GM18867 (cell line): ENCODE measurements at regions not wholly inside any gene's neighbourhood (a gene's known extent, or its start where the extent isn't known, plus 50 kb on each side); places are given as distances from the start of the nearest gene placed in this dataset.

ENCODE experiments used
- ATAC-seq: cut with Tn5 transposase; IDR thresholded peaks from one replicate; pipeline ENCODE4 v1.9.1; 2021; ENCODE audit warnings: mild to moderate bottlenecking, moderate library complexity; ENCODE audit not compliant: unreplicated experiment

- no peak for ATAC-seq
Measured at GRCh38 chr18:64668461-64668962, 519.6 kb upstream of the LINC00305 start.

DNA sequence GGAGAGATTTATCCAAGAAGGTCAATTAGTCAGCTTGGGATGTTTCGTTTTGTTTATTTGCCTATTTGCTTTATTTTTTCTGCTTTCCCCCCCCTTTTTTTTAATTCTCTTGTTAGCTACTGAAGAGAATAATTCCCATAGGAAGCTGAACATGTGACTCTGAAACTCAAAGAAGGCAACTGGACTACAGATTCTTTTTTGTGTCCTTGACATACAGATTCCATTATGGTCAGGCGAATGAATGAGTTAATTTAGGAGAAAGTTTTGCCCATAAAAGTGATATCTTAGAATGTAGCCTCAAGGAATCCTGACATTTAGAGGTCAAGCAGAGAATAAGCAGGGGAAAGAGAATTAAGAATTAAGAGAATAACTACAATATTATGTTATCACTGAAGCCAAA, 514.2 kb upstream of the LINC00305 start:
- no peak for ATAC-seq

- no peak for ATAC-seq
Measured at GRCh38 chr18:64659196-64659595, 510.3 kb upstream of the LINC00305 start.

- ATAC-seq = no peak
Measured at GRCh38 chr18:64653068-64653467, 504.2 kb upstream of the LINC00305 start.

- ATAC-seq = no peak
Measured at GRCh38 chr18:64650068-64650467, 501.2 kb upstream of the LINC00305 start.

- ATAC-seq = no peak
Measured at GRCh38 chr18:64645753-64646152, 496.9 kb upstream of the LINC00305 start.

GRCh38 chr18:64639536-64639935, 490.6 kb upstream of the LINC00305 start:
- no peak for ATAC-seq

- ATAC-seq = no peak
Measured at GRCh38 chr18:64620971-64621560, 472.2 kb upstream of the LINC00305 start.

DNA sequence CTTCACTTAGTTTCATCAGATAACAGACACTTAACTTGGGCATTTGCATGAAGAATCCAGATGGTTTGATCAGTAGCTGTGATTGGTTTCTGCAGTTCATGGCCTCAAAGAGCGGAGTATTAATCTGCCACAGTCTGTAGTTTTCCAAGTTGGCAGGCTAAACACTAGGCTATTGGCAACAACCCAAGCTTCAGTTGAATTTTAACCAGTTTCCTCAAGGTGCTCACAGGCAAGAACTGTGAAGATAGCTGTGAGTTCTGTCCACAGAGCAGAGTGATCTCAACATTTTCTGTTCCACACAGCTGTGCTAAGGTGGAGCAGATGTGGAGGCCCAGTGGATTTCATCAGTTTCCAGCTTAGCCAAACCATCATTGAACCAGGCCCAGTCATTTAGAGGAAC, 469.5 kb upstream of the LINC00305 start:
- ATAC-seq = no peak

DNA sequence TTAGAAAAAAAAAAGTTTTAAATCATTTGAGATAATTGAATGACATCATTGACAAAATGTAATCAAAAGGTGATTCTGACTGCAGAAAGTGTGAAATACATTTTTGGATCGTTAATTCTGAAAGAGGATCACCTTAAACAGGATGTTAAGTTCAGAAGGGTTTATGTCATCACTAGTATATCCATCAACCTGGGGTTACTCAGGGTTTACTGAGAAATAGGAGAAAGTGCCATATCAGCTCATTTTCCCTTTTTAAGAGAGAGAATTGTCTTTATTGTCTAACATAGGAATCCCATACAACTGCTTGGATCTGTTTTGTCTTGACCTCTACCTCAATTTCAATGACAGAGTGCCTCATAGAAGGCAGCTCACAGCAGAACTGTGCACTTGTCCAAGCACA, 466.1 kb upstream of the LINC00305 start:
- no peak for ATAC-seq

GRCh38 chr18:64614446-64614845, 465.6 kb upstream of the LINC00305 start:
- no peak for ATAC-seq

GRCh38 chr18:64592246-64592645, 443.4 kb upstream of the LINC00305 start:
- no peak for ATAC-seq

DNA sequence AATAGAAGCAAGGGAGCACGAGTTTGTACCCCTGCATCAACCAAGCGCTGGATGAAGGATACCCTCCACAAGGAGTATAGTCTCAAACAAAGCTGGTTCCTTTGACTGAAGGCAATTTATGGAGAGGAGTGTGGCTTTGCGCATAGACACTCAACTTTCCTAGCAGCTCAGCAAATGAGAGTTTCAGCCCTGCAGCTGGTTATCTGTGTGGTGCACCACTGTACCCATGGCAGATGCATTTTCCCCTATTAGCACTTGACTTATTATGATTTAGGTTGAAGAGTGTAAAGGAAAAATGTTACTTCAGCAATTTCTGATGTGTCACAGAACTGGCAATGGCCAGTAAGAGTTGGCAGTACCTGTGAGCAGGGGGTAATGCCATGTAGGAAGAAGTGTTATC, 440.1 kb upstream of the LINC00305 start:
- ATAC-seq = no peak

DNA sequence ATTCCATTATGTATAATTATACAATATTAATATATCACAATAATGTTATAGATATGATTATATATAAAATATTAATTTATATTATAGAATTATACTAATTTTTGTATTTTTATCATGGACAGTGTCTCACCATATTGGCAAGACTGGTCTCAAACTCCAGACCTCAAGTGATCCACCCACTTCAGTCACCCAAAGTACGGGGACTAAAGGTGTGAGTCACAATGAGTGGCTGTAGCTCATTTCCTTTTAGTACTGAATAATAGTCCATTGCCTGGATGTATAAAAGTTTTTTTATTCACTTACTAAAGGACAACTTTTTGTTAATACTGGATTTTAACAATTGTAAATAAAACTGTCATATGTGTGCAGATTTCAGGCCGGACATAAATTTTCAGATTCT, 417.6 kb upstream of the LINC00305 start:
- no peak for ATAC-seq

DNA sequence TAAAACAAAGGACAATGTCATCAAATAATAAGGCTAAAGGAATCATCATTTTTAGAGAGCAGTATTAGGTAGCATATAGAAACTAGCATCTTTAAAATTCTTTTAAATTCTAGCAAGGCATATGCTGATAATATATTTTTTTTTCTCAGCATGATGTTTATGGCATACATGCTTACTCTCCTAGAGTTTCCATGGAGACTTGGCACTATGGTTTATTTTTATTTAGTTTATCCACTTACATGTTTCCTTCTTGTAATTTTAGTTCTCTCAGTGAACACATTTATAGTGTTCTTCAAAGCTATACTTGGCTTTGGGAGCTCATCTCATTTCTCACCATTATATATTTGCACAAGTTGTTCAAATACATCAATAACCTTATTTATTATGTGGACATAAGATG, 413.8 kb upstream of the LINC00305 start:
- ATAC-seq = no peak

GRCh38 chr18:64546451-64546850, 397.6 kb upstream of the LINC00305 start:
- no peak for ATAC-seq

DNA sequence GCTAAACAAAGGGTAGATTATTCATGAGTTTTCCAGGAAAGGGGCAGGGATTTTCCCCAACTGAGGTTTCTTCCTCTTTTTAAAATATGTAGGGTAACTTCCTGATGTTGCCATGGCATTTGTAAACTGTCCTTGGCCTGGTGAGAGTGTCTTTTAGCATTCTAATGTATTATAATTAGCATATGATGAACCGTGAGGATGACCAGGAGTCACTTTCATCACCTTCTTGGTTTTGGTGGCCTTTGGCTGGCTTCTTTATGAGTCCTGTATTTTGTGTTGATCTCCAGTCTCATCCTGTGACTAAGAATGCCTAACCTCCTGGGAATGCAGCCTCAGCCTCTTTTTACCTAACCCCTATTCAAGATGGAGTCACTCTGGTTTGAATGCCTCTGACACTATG, 391.0 kb upstream of the LINC00305 start:
- no peak for ATAC-seq

GRCh38 chr18:64528646-64529045, 379.8 kb upstream of the LINC00305 start:
- no peak for ATAC-seq

- ATAC-seq = no peak
Measured at GRCh38 chr18:64519201-64519600, 370.3 kb upstream of the LINC00305 start.

- ATAC-seq = no peak
Measured at GRCh38 chr18:64518191-64518590, 369.3 kb upstream of the LINC00305 start.

DNA sequence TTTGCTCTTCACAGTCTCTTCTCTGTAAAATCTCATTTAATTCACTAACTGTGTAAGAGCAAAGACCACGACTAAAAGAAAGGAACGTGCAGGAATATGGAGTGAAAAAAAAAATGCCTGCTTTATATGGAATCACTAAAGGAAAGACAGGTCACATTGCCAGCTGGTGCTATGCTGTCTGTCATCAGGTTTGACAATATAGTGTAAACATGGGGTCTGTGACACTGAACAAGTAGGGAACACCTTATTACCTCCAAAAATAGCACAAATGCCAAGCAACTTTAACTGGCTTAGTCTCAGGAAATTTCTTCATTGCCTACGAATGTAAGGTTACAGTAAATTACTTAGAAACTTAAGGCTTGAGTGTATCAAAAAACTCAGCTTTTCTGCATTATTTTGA, 364.5 kb upstream of the LINC00305 start:
- no peak for ATAC-seq

DNA sequence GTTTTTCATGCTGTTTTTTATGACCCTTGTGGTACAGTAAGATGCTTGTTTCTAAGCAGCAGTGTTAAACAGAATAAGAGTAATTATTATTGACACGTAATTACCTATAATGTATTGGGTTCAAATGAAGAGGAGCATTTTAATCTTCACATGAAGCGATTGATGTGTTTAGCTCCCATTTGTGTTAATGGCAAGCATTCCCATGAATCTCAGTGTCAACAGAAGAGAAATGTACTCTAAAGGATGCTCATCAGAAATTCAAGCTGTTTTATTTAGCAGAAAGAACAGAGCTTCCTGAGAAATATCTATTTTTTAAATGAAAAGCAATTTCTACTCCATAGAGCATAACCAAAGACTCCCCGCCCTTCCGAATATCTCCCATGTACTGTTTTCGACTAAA, 341.3 kb upstream of the LINC00305 start:
- ATAC-seq = no peak

DNA sequence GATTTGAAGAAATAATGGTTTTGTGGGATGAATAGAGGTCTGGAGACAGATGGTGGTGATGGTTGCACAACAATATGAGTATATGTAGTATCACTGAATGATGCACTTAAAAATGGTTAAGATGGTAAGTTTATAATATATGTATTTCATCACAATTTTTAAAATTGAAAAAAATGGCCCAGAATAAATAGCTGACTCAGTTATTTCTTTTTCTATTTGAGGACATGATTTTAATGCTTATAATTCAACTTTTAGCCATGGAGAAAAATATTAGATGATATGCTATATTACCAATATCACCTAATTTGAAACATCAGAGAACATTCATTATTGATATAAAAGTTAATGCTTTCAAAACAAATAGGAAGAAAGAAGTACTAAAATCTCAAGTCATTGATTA, 339.8 kb upstream of the LINC00305 start:
- ATAC-seq = no peak
